Panc1 (cell line): ENCODE measurements at regions not wholly inside any gene's neighbourhood (a gene's known extent, or its start where the extent isn't known, plus 50 kb on each side); places are given as distances from the start of the nearest gene placed in this dataset.

Experiments used
- ATAC-seq: fragments of 200-7000 bp; cut with Tn5 transposase; 2 replicates; pipeline ENCODE4 v1.9.1; 2020; ENCODE audit warnings: mild to moderate bottlenecking, moderate library complexity
- BruUV-seq: library from RNA; stranded (reverse); fragments of 400-500 nt; replicated peaks from 2 replicates; lab custom pipeline; 2021; lab: Mats Ljungman, UMichigan
- CTCF ChIA-PET: fragments of 300-600 bp; sonication (Branson Sonifier 250); formaldehyde crosslinking; loops from one replicate; lab custom pipeline; 2022; ENCODE audit warnings: antibody characterized with exemption; lab: Charles Lee
- POLR2A ChIA-PET: fragments of 300-600 bp; sonication (Branson Sonifier 250); formaldehyde crosslinking; loops from one replicate; lab custom pipeline; 2022; ENCODE audit warnings: antibody characterized with exemption; lab: Charles Lee
- DNase-seq: peaks from one replicate; pipeline ENCODE4 v3.0.0-alpha.2; 2010; ENCODE audit warnings: low read depth, low spot score
- H3K27ac ChIP-seq: 2 replicates; pipeline ENCODE4 v1.5.1; 2011; ENCODE audit warnings: mild to moderate bottlenecking, low read length, inconsistent platforms
- H3K27me3 ChIP-seq: fragments of 200-500 bp; sonication (Bioruptor generic); 2 replicates; pipeline ENCODE4 v1.6.0; 2014; ENCODE audit warnings: low read length, inconsistent platforms; ENCODE audit not compliant: control insufficient read depth, insufficient read depth
- H3K36me3 ChIP-seq: fragments of 200-500 bp; sonication (Bioruptor generic); 2 replicates; pipeline ENCODE4 v1.5.1; 2014; ENCODE audit warnings: inconsistent platforms, mild to moderate bottlenecking, low read length, moderate library complexity; ENCODE audit not compliant: control insufficient read depth, insufficient read depth
- H3K4me1 ChIP-seq: 2 replicates; pipeline ENCODE4 v1.5.1; 2011; ENCODE audit warnings: inconsistent platforms, mild to moderate bottlenecking, low read length, moderate library complexity; ENCODE audit not compliant: control insufficient read depth, insufficient read depth
- H3K4me3 ChIP-seq, 2 experiments: 2 replicates each; pipeline ENCODE4 v1.5.1; 2011 to 2012; ENCODE audit warnings: low read depth in 2 of 2, low read length in 2 of 2, mild to moderate bottlenecking in 2 of 2, inconsistent platforms in 1 of 2, moderate library complexity in 1 of 2
- H3K9me3 ChIP-seq: fragments of 200-500 bp; sonication (Bioruptor generic); 2 replicates; pipeline ENCODE4 v1.5.1; 2014; ENCODE audit warnings: low read depth, mild to moderate bottlenecking, inconsistent platforms, low read length, moderate library complexity; ENCODE audit not compliant: control insufficient read depth, insufficient read depth
- POLR2AphosphoS5 ChIP-seq: IDR thresholded peaks from 2 replicates; pipeline ENCODE4 v1.6.1; 2012; ENCODE audit warnings: mild to moderate bottlenecking, low read depth, low read length, moderate library complexity
- SIN3A ChIP-seq: IDR thresholded peaks from 2 replicates; pipeline ENCODE4 v1.6.1; 2012; ENCODE audit warnings: low read depth, mild to moderate bottlenecking, low read length, moderate library complexity, borderline replicate concordance; ENCODE audit not compliant: insufficient read depth
- TCF7L2 ChIP-seq: IDR thresholded peaks from 2 replicates; pipeline ENCODE4 v1.6.1; 2011; ENCODE audit warnings: mild to moderate bottlenecking, low read depth, low read length, inconsistent platforms
- in situ Hi-C: cut with HindIII; loops from 2 replicates; pipeline ENCODE4 v1.10.0; 2016; ENCODE audit warnings: low sequenced_read_pairs, low pct_unique_long_range_greater_than_20kb
- intact Hi-C: fragments of 100-400 bp; cut with micrococcal nuclease; formaldehyde crosslinking; loops from one replicate; pipeline ENCODE4 v1.10.0; 2022; ENCODE audit not compliant: unreplicated experiment
- TF ChIP-seq, protein P1 (sequence below): fragments of 450-650 bp; IDR thresholded peaks from 2 replicates; pipeline ENCODE4 v1.5.1; 2017; ENCODE audit warnings: mild to moderate bottlenecking
- TF ChIP-seq, protein P2 (sequence below), 2 experiments: IDR thresholded peaks; 2 replicates each; pipeline ENCODE4 v1.6.1; 2011 to 2012; ENCODE audit warnings: low read depth in 2 of 2, control low read depth in 1 of 2, low read length in 1 of 2, mild to moderate bottlenecking in 1 of 2, moderate library complexity in 1 of 2; ENCODE audit not compliant: insufficient read depth in 1 of 2

DNA sequence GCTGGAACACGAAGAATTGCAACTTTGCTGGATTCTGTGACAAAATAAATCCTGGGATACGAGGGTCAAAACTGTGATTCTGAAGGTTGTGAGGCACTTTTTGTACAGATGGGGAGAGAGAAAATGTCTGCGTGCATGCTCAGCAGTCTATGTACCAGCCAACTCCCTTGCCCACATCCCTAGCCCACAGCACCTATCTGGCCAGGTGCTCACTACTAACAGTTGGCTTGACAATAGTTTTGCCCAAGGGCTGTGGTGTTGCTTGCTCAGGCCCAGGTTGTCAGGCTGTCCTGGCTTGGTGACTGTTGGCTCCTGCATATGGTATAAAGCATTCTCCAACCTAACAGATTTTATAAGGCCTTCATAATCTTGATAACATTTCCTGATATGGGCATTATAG, 102.0 kb downstream of the DMRT2 start:
- ATAC-seq, result no peak
- no peak overlapping the region for H3K4me3 ChIP-seq
- in situ Hi-C loops, result no loop called here

DNA sequence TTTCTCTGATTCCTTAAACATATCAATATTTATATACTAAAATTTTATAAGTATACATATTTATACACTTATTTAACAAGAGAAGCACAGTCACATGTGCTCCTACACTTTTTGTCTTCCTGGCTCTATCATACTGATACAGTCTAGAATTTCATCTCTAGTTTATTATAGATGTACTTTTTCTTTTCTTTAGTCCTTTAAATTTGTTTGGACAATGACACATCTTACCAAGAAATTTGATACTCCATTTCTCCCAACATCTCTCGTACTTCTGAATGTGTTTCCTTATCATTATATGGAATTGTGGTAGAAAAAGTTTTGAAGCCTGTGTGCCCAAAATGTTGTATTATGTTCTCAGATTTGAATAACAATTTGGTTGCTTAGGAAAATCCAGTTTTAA, 104.6 kb downstream of the DMRT2 start:
- no peak overlapping the region for H3K27ac ChIP-seq
- in situ Hi-C loops (no loop called here), intact Hi-C loops (no loop called here)
- no peak for DNase-seq
- H3K9me3 ChIP-seq, result no peaks in the 10 kb centered on the region
- no peaks in the 10 kb centered on the region for H3K27me3 ChIP-seq
- no peak for ATAC-seq
- BruUV-seq, result no TSS peak
- TF ChIP-seq, protein P1, sequence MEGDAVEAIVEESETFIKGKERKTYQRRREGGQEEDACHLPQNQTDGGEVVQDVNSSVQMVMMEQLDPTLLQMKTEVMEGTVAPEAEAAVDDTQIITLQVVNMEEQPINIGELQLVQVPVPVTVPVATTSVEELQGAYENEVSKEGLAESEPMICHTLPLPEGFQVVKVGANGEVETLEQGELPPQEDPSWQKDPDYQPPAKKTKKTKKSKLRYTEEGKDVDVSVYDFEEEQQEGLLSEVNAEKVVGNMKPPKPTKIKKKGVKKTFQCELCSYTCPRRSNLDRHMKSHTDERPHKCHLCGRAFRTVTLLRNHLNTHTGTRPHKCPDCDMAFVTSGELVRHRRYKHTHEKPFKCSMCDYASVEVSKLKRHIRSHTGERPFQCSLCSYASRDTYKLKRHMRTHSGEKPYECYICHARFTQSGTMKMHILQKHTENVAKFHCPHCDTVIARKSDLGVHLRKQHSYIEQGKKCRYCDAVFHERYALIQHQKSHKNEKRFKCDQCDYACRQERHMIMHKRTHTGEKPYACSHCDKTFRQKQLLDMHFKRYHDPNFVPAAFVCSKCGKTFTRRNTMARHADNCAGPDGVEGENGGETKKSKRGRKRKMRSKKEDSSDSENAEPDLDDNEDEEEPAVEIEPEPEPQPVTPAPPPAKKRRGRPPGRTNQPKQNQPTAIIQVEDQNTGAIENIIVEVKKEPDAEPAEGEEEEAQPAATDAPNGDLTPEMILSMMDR, result no peak
- H3K4me3 ChIP-seq, result no peak overlapping the region
- no peaks in the 10 kb centered on the region for H3K36me3 ChIP-seq
- H3K4me1 ChIP-seq, result no peaks in the 10 kb centered on the region
- ChIA-PET POLR2A (no interaction called here), CTCF (no interaction called here)

More for the DNA sequence above, 102.0 kb downstream of the DMRT2 start:
- Histone ChIP-seq H3K9me3 (no peaks in the 10 kb centered on the region), H3K27me3 (no peaks in the 10 kb centered on the region), H3K27ac (no peak overlapping the region), H3K4me1 (no peaks in the 10 kb centered on the region), H3K36me3 (no peaks in the 10 kb centered on the region)
- TF ChIP-seq, protein P1, result no peak
- no peak for TF ChIP-seq POLR2AphosphoS5
- TF ChIP-seq SIN3A, result no peak
- BruUV-seq, result no TSS peak
- ChIA-PET CTCF (no interaction called here), POLR2A (no interaction called here)
- intact Hi-C loops, result no loop called here
- DNase-seq, result no peak

DNA sequence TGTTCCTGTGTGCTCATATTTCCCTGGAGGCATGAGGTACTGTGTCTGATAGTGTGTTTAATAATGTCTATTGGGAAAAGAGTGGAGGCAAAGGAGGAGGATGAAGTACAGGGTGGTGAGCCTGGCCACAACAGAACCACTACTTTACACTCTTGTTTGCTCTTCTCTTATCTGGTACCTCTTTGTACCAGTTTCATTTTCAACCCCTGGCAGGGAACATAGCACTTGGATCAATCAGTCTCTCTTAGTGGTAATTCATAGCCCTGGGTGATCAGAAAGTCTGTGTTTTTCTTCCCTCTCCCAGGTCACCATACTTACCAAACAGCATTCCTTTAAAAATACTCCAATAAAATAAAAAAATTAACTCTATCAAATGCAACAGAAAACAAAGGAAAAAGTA, 105.4 kb downstream of the DMRT2 start:
- no peaks in the 10 kb centered on the region for H3K27me3 ChIP-seq
- no TSS peak for BruUV-seq
- CTCF ChIA-PET, result no interaction called here
- ATAC-seq (no peak), DNase-seq (no peak)
- POLR2A ChIA-PET, result no interaction called here
- H3K36me3 ChIP-seq, result no peaks in the 10 kb centered on the region
- H3K4me3 ChIP-seq, result no peak overlapping the region
- H3K27ac ChIP-seq, result no peak overlapping the region
- H3K9me3 ChIP-seq, result no peaks in the 10 kb centered on the region
- in situ Hi-C loops, result no loop called here
- TF ChIP-seq TCF7L2 (no peak), SIN3A (no peak), POLR2AphosphoS5 (no peak)
- TF ChIP-seq, protein P1, result no peak
- TF ChIP-seq, protein P2, sequence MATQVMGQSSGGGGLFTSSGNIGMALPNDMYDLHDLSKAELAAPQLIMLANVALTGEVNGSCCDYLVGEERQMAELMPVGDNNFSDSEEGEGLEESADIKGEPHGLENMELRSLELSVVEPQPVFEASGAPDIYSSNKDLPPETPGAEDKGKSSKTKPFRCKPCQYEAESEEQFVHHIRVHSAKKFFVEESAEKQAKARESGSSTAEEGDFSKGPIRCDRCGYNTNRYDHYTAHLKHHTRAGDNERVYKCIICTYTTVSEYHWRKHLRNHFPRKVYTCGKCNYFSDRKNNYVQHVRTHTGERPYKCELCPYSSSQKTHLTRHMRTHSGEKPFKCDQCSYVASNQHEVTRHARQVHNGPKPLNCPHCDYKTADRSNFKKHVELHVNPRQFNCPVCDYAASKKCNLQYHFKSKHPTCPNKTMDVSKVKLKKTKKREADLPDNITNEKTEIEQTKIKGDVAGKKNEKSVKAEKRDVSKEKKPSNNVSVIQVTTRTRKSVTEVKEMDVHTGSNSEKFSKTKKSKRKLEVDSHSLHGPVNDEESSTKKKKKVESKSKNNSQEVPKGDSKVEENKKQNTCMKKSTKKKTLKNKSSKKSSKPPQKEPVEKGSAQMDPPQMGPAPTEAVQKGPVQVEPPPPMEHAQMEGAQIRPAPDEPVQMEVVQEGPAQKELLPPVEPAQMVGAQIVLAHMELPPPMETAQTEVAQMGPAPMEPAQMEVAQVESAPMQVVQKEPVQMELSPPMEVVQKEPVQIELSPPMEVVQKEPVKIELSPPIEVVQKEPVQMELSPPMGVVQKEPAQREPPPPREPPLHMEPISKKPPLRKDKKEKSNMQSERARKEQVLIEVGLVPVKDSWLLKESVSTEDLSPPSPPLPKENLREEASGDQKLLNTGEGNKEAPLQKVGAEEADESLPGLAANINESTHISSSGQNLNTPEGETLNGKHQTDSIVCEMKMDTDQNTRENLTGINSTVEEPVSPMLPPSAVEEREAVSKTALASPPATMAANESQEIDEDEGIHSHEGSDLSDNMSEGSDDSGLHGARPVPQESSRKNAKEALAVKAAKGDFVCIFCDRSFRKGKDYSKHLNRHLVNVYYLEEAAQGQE (IDR thresholded peaks at IDR 0.05; ENCODE audit: insufficient read depth in 1 of 2, low read depth in 2 of 2, low read length in 1 of 2), result no peak
- intact Hi-C loops, result no loop called here
- no peaks in the 10 kb centered on the region for H3K4me1 ChIP-seq
